Stomach smooth muscle (tissue), 2 donors: ENCODE measurements at regions not wholly inside any gene's neighbourhood (a gene's known extent, or its start where the extent isn't known, plus 50 kb on each side); places are given as distances from the start of the nearest gene placed in this dataset.
A peak's percentile ranks its signal among the peaks of the same experiment; 100 is the strongest.

Experiments used
- H3K27ac ChIP-seq: one replicate; pipeline ENCODE4 v1.7.0; 2013; ENCODE audit warnings: mild to moderate bottlenecking, low read length, inconsistent platforms
- H3K27me3 ChIP-seq, 2 donors: one replicate each; pipeline ENCODE4 v1.7.0; 2013; ENCODE audit warnings: low read length in 2 of 2; ENCODE audit not compliant: insufficient read depth in 2 of 2, control insufficient read depth in 1 of 2
- H3K36me3 ChIP-seq, 2 donors: one replicate each; pipeline ENCODE4 v1.7.0; 2013; ENCODE audit warnings: low read length in 2 of 2; ENCODE audit not compliant: control insufficient read depth in 2 of 2, insufficient read depth in 2 of 2
- H3K4me1 ChIP-seq: one replicate; pipeline ENCODE4 v1.7.0; 2013; ENCODE audit warnings: low read length; ENCODE audit not compliant: control insufficient read depth, insufficient read depth
- H3K4me3 ChIP-seq, 2 donors: one replicate each; pipeline ENCODE4 v1.7.0; 2013; ENCODE audit warnings: low read length in 2 of 2
- H3K9ac ChIP-seq, 2 donors: one replicate each; pipeline ENCODE4 v1.7.0; 2013; ENCODE audit warnings: low read length in 2 of 2, mild to moderate bottlenecking in 1 of 2
- H3K9me3 ChIP-seq, 2 donors: one replicate each; pipeline ENCODE4 v1.7.0; 2013; ENCODE audit warnings: low read length in 2 of 2; ENCODE audit not compliant: control insufficient read depth in 2 of 2
- donor health status: healthy.
- donor health status: Pancreatic carcinoma.

DNA sequence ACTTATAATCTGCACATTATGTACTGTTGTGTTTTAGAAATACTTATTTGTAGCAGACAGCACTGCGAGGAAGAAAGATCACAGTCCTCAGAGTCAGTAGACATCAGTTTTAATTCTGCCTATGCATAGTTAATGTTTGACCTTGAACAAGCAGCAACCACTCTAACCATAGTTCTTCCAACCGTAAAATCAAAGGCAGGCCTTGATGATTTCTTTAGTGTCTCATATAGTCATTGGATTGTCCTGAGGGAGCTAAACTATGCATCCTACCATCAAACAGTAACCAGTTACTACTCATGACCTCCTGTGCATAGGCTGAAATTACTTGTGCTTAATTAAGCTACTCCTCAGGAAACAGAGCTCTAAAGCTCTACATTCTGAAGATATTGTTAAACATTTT is 294.8 kb upstream of the STXBP5 start:
- H3K4me3 ChIP-seq: no peak overlapping the region

DNA sequence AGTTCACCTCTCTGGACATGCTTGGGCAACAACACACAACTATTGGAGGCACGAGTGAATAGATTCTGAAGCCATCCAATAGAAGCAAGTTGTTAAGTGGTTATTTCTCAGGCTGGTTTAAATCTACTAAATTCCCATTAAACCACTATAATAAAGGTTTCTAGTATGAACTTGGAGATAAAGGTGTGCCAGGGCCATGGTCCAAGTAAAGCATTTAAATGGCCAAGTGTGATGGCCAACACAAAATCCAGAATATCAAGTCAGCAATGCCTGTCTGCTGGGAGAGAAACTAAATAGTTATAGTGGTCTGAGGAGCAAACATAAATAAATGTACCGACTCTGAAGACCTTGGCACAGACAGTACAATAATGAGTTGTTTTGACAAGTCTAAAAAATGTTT is 294.3 kb upstream of the STXBP5 start:
- Histone ChIP-seq H3K4me1 (peaks cover 13% of the 10 kb centered on the region), H3K27me3 (no peaks in the 10 kb centered on the region), H3K27ac (no peak overlapping the region), H3K4me3 (no peak overlapping the region), H3K36me3 (no peaks in the 10 kb centered on the region), H3K9me3 (no peaks in the 10 kb centered on the region), H3K9ac (no peak overlapping the region)

More for the DNA sequence above, 294.8 kb upstream of the STXBP5 start:
- Histone ChIP-seq H3K27ac (no peak overlapping the region), H3K9ac (no peak overlapping the region), H3K36me3 (no peaks in the 10 kb centered on the region), H3K4me1 (peaks cover 8% of the 10 kb centered on the region), H3K9me3 (no peaks in the 10 kb centered on the region), H3K27me3 (no peaks in the 10 kb centered on the region)

DNA sequence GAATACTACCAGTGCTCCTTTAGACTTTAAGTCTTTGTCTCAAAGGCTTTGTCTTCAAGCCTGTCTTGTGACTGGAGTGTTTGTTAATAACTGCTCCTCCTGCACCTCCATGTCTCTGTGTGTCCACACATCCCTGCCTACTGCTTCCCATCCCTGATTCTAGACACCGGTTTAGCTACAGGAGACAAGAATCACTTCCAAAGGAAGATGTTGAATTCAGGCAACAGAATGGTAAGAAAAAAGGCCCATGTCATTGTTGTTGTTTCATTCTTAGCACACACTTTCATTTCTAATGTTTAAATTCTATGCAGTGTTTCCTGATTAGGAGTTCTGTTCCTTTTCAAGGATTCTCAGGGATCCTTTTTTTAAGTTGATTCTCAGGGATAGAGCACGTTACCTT is 293.6 kb upstream of the STXBP5 start:
- Histone ChIP-seq H3K9me3 (no peaks in the 10 kb centered on the region), H3K4me1 (peaks cover 13% of the 10 kb centered on the region), H3K36me3 (no peaks in the 10 kb centered on the region), H3K27me3 (no peaks in the 10 kb centered on the region), H3K4me3 (no peak overlapping the region), H3K9ac (no peak overlapping the region), H3K27ac (no peak overlapping the region)

DNA sequence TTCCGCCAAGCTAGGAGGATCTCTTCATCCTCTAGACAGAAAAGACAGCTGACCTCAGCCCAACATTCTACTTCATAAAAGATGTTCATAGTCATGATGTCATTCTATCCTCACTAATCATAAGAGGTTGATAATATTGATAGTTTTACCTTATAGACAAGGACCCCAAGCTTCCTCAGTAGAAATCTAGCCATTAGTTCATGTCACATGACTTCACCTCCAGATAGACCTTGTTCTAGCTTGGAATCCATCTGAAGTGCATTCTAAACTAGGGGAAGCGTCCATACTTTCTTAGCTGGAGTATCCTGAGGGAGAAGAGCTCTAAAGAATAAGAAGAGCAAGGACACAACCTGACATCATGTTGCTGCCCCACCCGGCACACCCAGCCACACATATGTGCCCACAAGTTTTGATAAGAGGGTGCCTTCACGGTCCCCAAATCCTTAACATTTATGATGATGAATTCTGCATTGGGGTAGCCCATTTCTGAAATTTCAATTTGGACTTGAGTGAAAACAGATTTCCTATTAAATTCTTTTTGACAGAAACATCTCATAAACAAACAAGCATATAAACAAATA is 292.5 kb upstream of the STXBP5 start:
- peaks cover 13% of the 10 kb centered on the region for H3K4me1 ChIP-seq
- no peaks in the 10 kb centered on the region for H3K27me3 ChIP-seq
- no peaks in the 10 kb centered on the region for H3K9me3 ChIP-seq
- no peak overlapping the region for H3K9ac ChIP-seq
- no peak overlapping the region for H3K27ac ChIP-seq
- H3K4me3 ChIP-seq: no peak overlapping the region
- H3K36me3 ChIP-seq: no peaks in the 10 kb centered on the region

DNA sequence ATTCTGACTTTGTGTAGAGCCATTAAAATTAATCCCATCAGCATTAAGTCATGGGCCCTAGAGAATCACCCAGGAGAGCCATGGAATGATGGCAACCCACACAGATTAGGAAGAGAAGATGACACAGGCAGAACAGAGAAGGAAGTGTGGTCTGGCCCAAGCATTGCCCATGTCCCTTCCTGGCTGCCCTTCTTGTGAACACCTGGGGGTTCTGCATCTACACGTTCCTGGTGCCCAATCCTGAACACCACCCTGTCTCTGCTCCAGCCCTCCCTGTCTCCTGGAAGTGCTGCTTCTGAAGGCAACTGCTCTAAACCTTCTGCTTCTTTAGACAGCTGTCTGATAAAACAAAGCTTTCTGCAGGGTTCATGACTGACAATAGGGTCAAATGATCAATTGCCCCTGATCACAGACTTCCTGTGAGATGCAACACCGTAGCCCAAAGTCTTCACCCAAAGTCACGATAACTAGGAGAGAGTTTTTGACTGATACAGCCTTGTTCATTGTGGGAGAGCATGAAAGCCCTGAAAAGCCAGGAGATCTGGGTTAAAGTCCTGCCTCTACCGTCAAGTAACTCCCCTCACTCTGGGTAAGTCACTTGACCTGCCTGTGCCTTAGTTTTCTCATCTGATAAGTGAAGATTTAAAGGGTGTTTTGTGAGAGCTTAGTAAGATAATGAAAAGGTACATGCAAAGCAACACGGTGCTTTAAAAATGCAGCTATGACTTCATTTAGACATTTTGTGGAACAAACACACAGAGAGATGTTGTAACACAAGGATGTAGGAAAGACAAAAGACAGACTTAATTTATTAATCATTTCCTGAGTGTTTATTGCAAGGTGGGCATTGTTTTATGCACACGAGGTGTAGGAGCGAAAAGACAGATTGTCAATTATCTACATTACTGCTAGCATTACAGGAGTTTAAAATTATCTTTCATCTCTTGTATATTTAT is 291.2 kb upstream of the STXBP5 start:
- no peak overlapping the region for H3K4me3 ChIP-seq
- H3K36me3 ChIP-seq: no peaks in the 10 kb centered on the region
- no peaks in the 10 kb centered on the region for H3K9me3 ChIP-seq
- no peak overlapping the region for H3K27ac ChIP-seq
- H3K9ac ChIP-seq: no peak overlapping the region
- H3K27me3 ChIP-seq: no peaks in the 10 kb centered on the region
- H3K4me1 ChIP-seq: peaks cover 13% of the 10 kb centered on the region

DNA sequence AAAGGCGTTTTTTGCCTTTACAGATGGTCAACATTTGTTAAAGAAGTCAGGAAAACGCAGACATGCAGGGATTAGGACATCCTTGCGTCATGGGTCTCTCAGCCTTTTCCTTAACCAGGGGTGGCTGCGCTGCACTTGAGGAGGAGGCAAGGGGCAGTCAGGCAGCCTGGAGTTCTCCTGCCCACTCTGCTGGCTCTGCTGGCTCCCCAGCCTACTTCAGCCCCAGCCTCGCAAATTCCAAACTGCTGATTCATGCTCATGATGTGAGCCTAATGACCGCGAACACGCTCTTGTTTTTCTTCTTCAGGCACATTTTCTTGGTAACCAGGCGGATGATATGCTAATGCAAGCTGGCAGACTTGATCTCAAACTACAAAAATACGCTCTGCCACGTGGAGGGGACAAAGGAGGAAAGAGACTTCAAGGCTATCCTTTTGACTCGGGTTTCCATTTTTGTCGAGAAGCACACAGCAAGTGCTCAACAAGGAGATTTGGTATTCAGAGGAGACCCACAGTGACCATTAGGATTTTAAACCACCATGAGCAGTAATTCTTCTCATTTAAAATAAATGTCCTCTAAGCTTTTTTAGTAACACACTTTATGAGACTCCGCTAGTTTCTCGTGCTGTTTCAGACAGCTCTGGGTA is 290.3 kb upstream of the STXBP5 start:
- Histone ChIP-seq H3K27ac (peak overlapping the region; percentile 78), H3K36me3 (no peaks in the 10 kb centered on the region), H3K4me3 (peak overlapping the region; percentile 64 to 70), H3K9me3 (no peaks in the 10 kb centered on the region), H3K27me3 (no peaks in the 10 kb centered on the region), H3K9ac (peak overlapping the region; percentile 49 to 58), H3K4me1 (peaks cover 13% of the 10 kb centered on the region)

DNA sequence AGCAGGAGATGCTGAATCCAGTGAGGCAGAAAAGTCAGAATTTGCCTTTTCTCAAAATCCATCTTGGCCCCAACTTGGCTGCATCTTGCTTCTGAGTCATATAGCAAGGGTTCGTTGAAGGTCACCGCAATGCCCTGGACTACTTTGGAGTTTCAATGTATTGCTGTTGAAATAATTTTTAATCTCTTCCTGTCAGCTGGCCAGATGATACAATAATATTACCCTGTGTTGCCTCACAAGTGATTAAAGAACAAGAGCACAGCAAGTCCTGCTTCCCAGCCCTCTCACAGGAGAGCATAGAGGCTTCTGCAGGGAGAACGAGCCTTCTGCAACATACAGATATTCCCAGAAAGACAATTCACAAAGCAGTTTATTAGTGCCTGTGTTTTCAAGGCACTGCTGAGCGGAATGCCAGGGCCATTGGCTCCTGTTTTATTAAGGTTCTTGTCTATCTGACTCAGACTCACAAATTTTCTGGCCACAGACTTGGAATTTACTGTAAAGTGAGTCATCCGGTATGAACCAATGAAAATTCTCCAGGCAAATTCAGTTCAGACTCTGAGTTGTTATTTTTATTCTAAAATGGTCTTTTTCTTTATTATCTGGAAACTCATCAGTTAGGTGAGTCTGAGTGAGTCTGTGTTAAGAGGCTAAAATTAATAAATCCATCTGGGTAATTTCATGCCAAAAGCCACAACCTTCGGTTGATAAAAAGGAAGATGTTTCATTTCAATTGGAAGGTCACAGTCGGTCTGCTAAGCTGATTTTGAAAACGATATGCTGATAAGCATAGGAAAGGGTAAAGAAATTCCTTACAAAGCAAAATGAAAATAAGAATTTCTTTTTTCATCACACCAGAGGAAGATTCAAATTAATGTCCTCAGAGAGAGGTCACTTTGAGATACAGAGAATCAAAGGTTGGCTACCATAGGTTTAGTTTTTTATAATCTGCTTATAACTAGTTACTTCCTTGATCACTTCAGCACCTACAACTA is 289.4 kb upstream of the STXBP5 start:
- Histone ChIP-seq H3K4me3 (peak overlapping the region; percentile 64 to 70), H3K4me1 (peaks cover 13% of the 10 kb centered on the region)

DNA sequence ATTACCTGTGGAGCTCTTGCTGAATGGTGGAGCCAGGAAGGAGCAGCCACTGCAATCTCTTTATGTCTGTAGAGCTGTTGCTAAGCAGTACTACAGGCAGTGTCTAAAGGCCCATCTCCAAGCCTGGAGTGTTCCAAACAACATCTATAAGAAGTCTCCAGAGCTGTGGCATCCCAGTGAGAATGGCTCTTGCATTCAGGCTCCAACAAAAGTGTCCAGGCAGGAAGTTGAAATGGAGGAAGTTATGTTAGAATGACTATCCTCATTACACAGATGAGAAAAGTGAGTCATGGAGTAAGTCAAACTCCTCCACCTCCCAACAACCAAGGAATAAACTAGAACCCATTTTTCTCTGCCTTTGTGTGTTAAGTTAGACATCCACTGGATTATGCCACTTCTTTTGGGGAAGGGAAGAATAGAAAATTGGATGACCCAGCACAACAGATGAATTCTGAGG is 288.5 kb upstream of the STXBP5 start:
- Histone ChIP-seq H3K27ac (no peak overlapping the region), H3K9me3 (no peaks in the 10 kb centered on the region), H3K9ac (no peak overlapping the region), H3K4me1 (peaks cover 13% of the 10 kb centered on the region), H3K4me3 (no peak overlapping the region), H3K27me3 (no peaks in the 10 kb centered on the region), H3K36me3 (no peaks in the 10 kb centered on the region)

More for the DNA sequence above, 289.4 kb upstream of the STXBP5 start:
- Histone ChIP-seq H3K9me3 (no peaks in the 10 kb centered on the region), H3K36me3 (no peaks in the 10 kb centered on the region), H3K9ac (peak overlapping the region; percentile 49 to 58), H3K27ac (peak overlapping the region; percentile 78), H3K27me3 (no peaks in the 10 kb centered on the region)

DNA sequence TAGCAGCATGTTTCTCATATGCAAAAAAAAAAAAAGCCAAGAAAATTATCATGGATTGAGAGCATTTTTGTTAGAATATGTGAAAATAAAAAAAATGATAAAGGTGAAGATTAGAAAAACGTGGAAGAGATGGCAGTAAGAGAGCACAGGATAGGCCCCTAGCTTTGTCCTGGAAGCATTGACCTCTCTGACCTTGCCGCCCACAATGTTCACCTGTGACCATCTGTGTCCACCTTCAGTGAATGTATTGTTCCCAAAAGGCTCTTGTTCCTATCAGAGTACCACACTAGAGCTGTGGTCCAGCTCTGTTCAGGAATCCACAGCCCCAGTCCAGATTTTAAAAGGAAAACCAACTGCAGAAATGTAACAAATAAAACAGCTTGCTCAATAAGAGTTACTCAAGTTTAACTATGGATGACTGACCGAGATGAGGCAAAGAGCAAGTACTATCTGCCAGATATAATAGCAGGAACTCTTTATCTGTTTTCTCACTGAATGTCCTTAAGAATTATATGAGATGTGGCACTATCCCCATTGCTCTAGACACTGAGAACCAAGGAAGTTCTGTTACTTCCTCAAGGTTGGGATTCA is 287.7 kb upstream of the STXBP5 start:
- no peak overlapping the region for H3K27ac ChIP-seq

More for the DNA sequence above, 287.7 kb upstream of the STXBP5 start:
- H3K27me3 ChIP-seq: no peaks in the 10 kb centered on the region
- H3K9ac ChIP-seq: no peak overlapping the region
- H3K9me3 ChIP-seq: no peaks in the 10 kb centered on the region
- no peak overlapping the region for H3K4me3 ChIP-seq
- no peaks in the 10 kb centered on the region for H3K36me3 ChIP-seq
- H3K4me1 ChIP-seq: peaks cover 13% of the 10 kb centered on the region
